Panc1 (cell line): ENCODE measurements at regions not wholly inside any gene's neighbourhood (a gene's known extent, or its start where the extent isn't known, plus 50 kb on each side); places are given as distances from the start of the nearest gene placed in this dataset.

Experiments used
- ATAC-seq: fragments of 200-7000 bp; cut with Tn5 transposase; 2 replicates; pipeline ENCODE4 v1.9.1; 2020; ENCODE audit warnings: mild to moderate bottlenecking, moderate library complexity
- BruUV-seq: library from RNA; stranded (reverse); fragments of 400-500 nt; replicated peaks from 2 replicates; lab custom pipeline; 2021; lab: Mats Ljungman, UMichigan
- CTCF ChIA-PET: fragments of 300-600 bp; sonication (Branson Sonifier 250); formaldehyde crosslinking; loops from one replicate; lab custom pipeline; 2022; ENCODE audit warnings: antibody characterized with exemption; lab: Charles Lee
- POLR2A ChIA-PET: fragments of 300-600 bp; sonication (Branson Sonifier 250); formaldehyde crosslinking; loops from one replicate; lab custom pipeline; 2022; ENCODE audit warnings: antibody characterized with exemption; lab: Charles Lee
- DNase-seq: peaks from one replicate; pipeline ENCODE4 v3.0.0-alpha.2; 2010; ENCODE audit warnings: low read depth, low spot score
- H3K27ac ChIP-seq: 2 replicates; pipeline ENCODE4 v1.5.1; 2011; ENCODE audit warnings: mild to moderate bottlenecking, low read length, inconsistent platforms
- H3K27me3 ChIP-seq: fragments of 200-500 bp; sonication (Bioruptor generic); 2 replicates; pipeline ENCODE4 v1.6.0; 2014; ENCODE audit warnings: low read length, inconsistent platforms; ENCODE audit not compliant: control insufficient read depth, insufficient read depth
- H3K36me3 ChIP-seq: fragments of 200-500 bp; sonication (Bioruptor generic); 2 replicates; pipeline ENCODE4 v1.5.1; 2014; ENCODE audit warnings: inconsistent platforms, mild to moderate bottlenecking, low read length, moderate library complexity; ENCODE audit not compliant: control insufficient read depth, insufficient read depth
- H3K4me1 ChIP-seq: 2 replicates; pipeline ENCODE4 v1.5.1; 2011; ENCODE audit warnings: inconsistent platforms, mild to moderate bottlenecking, low read length, moderate library complexity; ENCODE audit not compliant: control insufficient read depth, insufficient read depth
- H3K4me3 ChIP-seq, 2 experiments: 2 replicates each; pipeline ENCODE4 v1.5.1; 2011 to 2012; ENCODE audit warnings: low read depth in 2 of 2, low read length in 2 of 2, mild to moderate bottlenecking in 2 of 2, inconsistent platforms in 1 of 2, moderate library complexity in 1 of 2
- H3K9me3 ChIP-seq: fragments of 200-500 bp; sonication (Bioruptor generic); 2 replicates; pipeline ENCODE4 v1.5.1; 2014; ENCODE audit warnings: low read depth, mild to moderate bottlenecking, inconsistent platforms, low read length, moderate library complexity; ENCODE audit not compliant: control insufficient read depth, insufficient read depth
- POLR2AphosphoS5 ChIP-seq: IDR thresholded peaks from 2 replicates; pipeline ENCODE4 v1.6.1; 2012; ENCODE audit warnings: mild to moderate bottlenecking, low read depth, low read length, moderate library complexity
- SIN3A ChIP-seq: IDR thresholded peaks from 2 replicates; pipeline ENCODE4 v1.6.1; 2012; ENCODE audit warnings: low read depth, mild to moderate bottlenecking, low read length, moderate library complexity, borderline replicate concordance; ENCODE audit not compliant: insufficient read depth
- TCF7L2 ChIP-seq: IDR thresholded peaks from 2 replicates; pipeline ENCODE4 v1.6.1; 2011; ENCODE audit warnings: mild to moderate bottlenecking, low read depth, low read length, inconsistent platforms
- in situ Hi-C: cut with HindIII; loops from 2 replicates; pipeline ENCODE4 v1.10.0; 2016; ENCODE audit warnings: low sequenced_read_pairs, low pct_unique_long_range_greater_than_20kb
- intact Hi-C: fragments of 100-400 bp; cut with micrococcal nuclease; formaldehyde crosslinking; loops from one replicate; pipeline ENCODE4 v1.10.0; 2022; ENCODE audit not compliant: unreplicated experiment
- TF ChIP-seq, protein P1 (sequence below), 2 experiments: IDR thresholded peaks; 2 replicates each; pipeline ENCODE4 v1.6.1; 2011 to 2012; ENCODE audit warnings: low read depth in 2 of 2, control low read depth in 1 of 2, low read length in 1 of 2, mild to moderate bottlenecking in 1 of 2, moderate library complexity in 1 of 2; ENCODE audit not compliant: insufficient read depth in 1 of 2
- TF ChIP-seq, protein P2 (sequence below): fragments of 450-650 bp; IDR thresholded peaks from 2 replicates; pipeline ENCODE4 v1.5.1; 2017; ENCODE audit warnings: mild to moderate bottlenecking

DNA sequence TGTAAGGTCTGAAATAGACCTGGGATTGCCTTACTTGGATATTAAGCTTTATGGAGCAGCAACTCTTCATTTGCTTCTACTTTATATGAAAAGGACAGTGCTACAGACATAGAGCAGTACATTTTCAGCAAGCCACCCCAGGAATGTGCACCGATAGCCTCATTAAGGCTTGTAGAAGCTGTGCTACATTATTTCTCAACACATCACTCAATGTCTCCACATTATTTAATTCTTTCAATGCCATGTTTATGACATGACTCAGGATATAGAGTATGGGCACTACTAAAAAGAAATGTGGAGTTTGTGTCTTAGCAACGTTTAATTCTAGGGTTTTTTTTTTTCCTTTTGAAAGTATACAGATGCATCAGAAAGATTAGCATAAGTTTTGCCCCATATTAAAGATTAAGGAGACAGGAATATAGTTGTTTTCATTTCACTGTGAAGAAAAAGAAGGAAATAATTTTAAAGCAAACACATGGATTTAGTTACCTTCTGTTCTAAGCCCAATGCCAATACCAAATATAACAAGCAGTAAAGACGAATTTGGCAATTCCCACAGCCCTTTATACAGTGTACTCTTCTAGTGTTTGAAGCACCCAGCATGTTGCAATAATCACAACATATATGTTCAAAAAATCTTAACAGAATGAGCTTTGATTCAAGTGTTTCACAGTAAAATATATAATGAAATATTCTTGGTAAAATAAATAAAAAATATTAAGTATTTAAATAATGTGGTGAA, 2140.1 kb upstream of the AGA start:
- intact Hi-C loops (no loop called here), in situ Hi-C loops (no loop called here)
- ATAC-seq = no peak
- Histone ChIP-seq H3K36me3 (no peaks in the 10 kb centered on the region), H3K4me1 (no peaks in the 10 kb centered on the region), H3K27me3 (no peaks in the 10 kb centered on the region), H3K4me3 (no peak overlapping the region), H3K27ac (no peak overlapping the region), H3K9me3 (no peaks in the 10 kb centered on the region)
- ChIA-PET POLR2A (no interaction called here), CTCF (no interaction called here)
- no TSS peak for BruUV-seq
- DNase-seq = no peak
- TF ChIP-seq POLR2AphosphoS5 (no peak), SIN3A (no peak), TCF7L2 (no peak)
- TF ChIP-seq, protein P1, sequence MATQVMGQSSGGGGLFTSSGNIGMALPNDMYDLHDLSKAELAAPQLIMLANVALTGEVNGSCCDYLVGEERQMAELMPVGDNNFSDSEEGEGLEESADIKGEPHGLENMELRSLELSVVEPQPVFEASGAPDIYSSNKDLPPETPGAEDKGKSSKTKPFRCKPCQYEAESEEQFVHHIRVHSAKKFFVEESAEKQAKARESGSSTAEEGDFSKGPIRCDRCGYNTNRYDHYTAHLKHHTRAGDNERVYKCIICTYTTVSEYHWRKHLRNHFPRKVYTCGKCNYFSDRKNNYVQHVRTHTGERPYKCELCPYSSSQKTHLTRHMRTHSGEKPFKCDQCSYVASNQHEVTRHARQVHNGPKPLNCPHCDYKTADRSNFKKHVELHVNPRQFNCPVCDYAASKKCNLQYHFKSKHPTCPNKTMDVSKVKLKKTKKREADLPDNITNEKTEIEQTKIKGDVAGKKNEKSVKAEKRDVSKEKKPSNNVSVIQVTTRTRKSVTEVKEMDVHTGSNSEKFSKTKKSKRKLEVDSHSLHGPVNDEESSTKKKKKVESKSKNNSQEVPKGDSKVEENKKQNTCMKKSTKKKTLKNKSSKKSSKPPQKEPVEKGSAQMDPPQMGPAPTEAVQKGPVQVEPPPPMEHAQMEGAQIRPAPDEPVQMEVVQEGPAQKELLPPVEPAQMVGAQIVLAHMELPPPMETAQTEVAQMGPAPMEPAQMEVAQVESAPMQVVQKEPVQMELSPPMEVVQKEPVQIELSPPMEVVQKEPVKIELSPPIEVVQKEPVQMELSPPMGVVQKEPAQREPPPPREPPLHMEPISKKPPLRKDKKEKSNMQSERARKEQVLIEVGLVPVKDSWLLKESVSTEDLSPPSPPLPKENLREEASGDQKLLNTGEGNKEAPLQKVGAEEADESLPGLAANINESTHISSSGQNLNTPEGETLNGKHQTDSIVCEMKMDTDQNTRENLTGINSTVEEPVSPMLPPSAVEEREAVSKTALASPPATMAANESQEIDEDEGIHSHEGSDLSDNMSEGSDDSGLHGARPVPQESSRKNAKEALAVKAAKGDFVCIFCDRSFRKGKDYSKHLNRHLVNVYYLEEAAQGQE (IDR thresholded peaks at IDR 0.05; ENCODE audit: insufficient read depth in 1 of 2, low read depth in 2 of 2, low read length in 1 of 2) = no peak
- TF ChIP-seq, protein P2, sequence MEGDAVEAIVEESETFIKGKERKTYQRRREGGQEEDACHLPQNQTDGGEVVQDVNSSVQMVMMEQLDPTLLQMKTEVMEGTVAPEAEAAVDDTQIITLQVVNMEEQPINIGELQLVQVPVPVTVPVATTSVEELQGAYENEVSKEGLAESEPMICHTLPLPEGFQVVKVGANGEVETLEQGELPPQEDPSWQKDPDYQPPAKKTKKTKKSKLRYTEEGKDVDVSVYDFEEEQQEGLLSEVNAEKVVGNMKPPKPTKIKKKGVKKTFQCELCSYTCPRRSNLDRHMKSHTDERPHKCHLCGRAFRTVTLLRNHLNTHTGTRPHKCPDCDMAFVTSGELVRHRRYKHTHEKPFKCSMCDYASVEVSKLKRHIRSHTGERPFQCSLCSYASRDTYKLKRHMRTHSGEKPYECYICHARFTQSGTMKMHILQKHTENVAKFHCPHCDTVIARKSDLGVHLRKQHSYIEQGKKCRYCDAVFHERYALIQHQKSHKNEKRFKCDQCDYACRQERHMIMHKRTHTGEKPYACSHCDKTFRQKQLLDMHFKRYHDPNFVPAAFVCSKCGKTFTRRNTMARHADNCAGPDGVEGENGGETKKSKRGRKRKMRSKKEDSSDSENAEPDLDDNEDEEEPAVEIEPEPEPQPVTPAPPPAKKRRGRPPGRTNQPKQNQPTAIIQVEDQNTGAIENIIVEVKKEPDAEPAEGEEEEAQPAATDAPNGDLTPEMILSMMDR = no peak

DNA sequence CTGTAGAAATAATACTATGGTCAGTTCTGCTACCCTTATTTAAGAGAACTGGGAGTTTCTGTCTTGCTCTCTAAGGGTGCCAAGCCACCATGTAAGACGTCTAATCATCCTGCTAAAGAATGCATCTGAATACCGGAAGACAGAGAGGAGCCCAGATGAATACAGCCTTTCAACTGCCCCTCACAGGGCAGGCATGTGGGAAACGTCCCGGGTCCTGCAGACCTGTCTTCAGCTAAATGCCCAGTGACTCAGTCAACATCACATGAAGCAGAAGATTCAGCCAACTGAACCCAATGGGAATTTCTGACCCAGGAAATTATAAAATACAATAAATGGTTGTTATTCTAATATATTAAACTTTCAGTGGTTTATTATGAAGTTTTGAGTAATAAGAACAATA, 2141.0 kb upstream of the AGA start:
- H3K4me3 ChIP-seq = no peak overlapping the region
- H3K27me3 ChIP-seq = no peaks in the 10 kb centered on the region
- H3K9me3 ChIP-seq = no peaks in the 10 kb centered on the region
- ATAC-seq (no peak), DNase-seq (no peak)
- H3K4me1 ChIP-seq = no peaks in the 10 kb centered on the region
- intact Hi-C loops (no loop called here), in situ Hi-C loops (no loop called here)
- no peaks in the 10 kb centered on the region for H3K36me3 ChIP-seq
- TF ChIP-seq, protein P2 = no peak
- no peak for TF ChIP-seq POLR2AphosphoS5
- no peak for TF ChIP-seq SIN3A
- CTCF ChIA-PET = no interaction called here
- no TSS peak for BruUV-seq
- H3K27ac ChIP-seq = no peak overlapping the region
- POLR2A ChIA-PET = no interaction called here
